GM12878 (cell line): ENCODE measurements at regions not wholly inside any gene's neighbourhood (a gene's known extent, or its start where the extent isn't known, plus 50 kb on each side); places are given as distances from the start of the nearest gene placed in this dataset.

Experiments
- ATAC-seq: fragments of 200-7000 bp; cut with Tn5 transposase; 3 replicates; pipeline ENCODE4 v1.9.1; 2020; ENCODE audit warnings: mild to moderate bottlenecking, moderate library complexity
- BruUV-seq: library from RNA; stranded (reverse); fragments of 400-500 nt; replicated peaks from 2 replicates; lab custom pipeline; 2021; lab: Mats Ljungman, UMichigan
- CTCF ChIA-PET: fragments of 300-600 bp; sonication (Branson Sonifier 250); formaldehyde crosslinking; extraction: SDS; loops from one replicate; lab custom pipeline; 2021; ENCODE audit warnings: inconsistent platforms; lab: Yijun Ruan, JAX
- POLR2A ChIA-PET: fragments of 350-600 bp; formaldehyde crosslinking; extraction: SDS; loops from one replicate; lab custom pipeline; 2021; ENCODE audit warnings: inconsistent platforms; lab: Charles Lee
- RAD21 ChIA-PET: fragments of 300-600 bp; sonication (Branson Sonifier 250); formaldehyde crosslinking; loops from one replicate; lab custom pipeline; 2023; ENCODE audit warnings: antibody characterized with exemption; ENCODE audit not compliant: unreplicated experiment; lab: Charles Lee
- SMC1A ChIA-PET: fragments of 300-600 bp; sonication (Branson Sonifier 250); formaldehyde crosslinking; loops from one replicate; lab custom pipeline; 2023; ENCODE audit not compliant: unreplicated experiment, uncharacterized antibody; lab: Charles Lee
- DNase-seq: peaks from one replicate; pipeline ENCODE4 v3.0.0-alpha.2; 2011; ENCODE audit warnings: low read depth, low spot score
- FAIRE-seq: peaks from 3 replicates; lab custom pipeline; 2011; peaks lifted over from hg19 to GRCh38; lab: Jason Lieb, UNC
- H2AFZ ChIP-seq: 2 replicates; pipeline ENCODE4 v1.6.0; 2011; ENCODE audit warnings: low read depth, low read length, control low read depth; ENCODE audit not compliant: control insufficient read depth
- H3K27ac ChIP-seq: 2 replicates; pipeline ENCODE4 v1.5.1; 2011; ENCODE audit warnings: control low read depth; ENCODE audit not compliant: control insufficient read depth, insufficient read depth
- H3K27me3 ChIP-seq, 2 experiments: replicated peaks in 1 of 2; 2 replicates each; pipeline versions ENCODE4 v1.6.0 to v1.6.1; 2011; ENCODE audit warnings: low read length in 1 of 2; ENCODE audit not compliant: control insufficient read depth in 2 of 2, insufficient read depth in 2 of 2
- H3K36me3 ChIP-seq, 2 experiments: 2 replicates each; pipeline ENCODE4 v1.5.1; 2011; ENCODE audit warnings: low read length in 1 of 2; ENCODE audit not compliant: control insufficient read depth in 2 of 2, insufficient read depth in 2 of 2
- H3K4me1 ChIP-seq: 2 replicates; pipeline ENCODE4 v1.6.1; 2011; ENCODE audit warnings: mild to moderate bottlenecking, low read length, moderate library complexity, mixed read lengths; ENCODE audit not compliant: control insufficient read depth, insufficient read depth
- H3K4me2 ChIP-seq: 2 replicates; pipeline ENCODE4 v1.6.0; 2011; ENCODE audit warnings: control low read depth; ENCODE audit not compliant: control insufficient read depth, insufficient read depth
- H3K4me3 ChIP-seq: fragments of 200-600 bp; sonication (generic); 2 replicates; pipeline ENCODE4 v1.5.1; 2016
- H3K79me2 ChIP-seq: 2 replicates; pipeline ENCODE4 v1.6.0; 2011; ENCODE audit warnings: low read length; ENCODE audit not compliant: control insufficient read depth, insufficient read depth
- H3K9ac ChIP-seq: 2 replicates; pipeline ENCODE4 v1.8.0; 2011; ENCODE audit warnings: low read length, control low read depth, mixed read lengths; ENCODE audit not compliant: control insufficient read depth, insufficient read depth
- H3K9me3 ChIP-seq: replicated peaks from 3 replicates; pipeline ENCODE4 v1.5.1; 2011; ENCODE audit warnings: mild to moderate bottlenecking, low read length; ENCODE audit not compliant: control insufficient read depth, insufficient read depth
- H4K20me1 ChIP-seq: 2 replicates; pipeline ENCODE4 v1.6.0; 2011; ENCODE audit not compliant: control insufficient read depth, insufficient read depth
- BRCA1 ChIP-seq: IDR thresholded peaks from 2 replicates; pipeline ENCODE4 v1.6.1; 2011; ENCODE audit warnings: low read depth, low read length, improper control_type of control experiment
- CBFB ChIP-seq: IDR thresholded peaks from 2 replicates; pipeline ENCODE4 v1.6.1; 2016; ENCODE audit warnings: antibody characterized with exemption, low read depth
- CBX3 ChIP-seq: fragments of 200-600 bp; sonication (generic); IDR thresholded peaks from 2 replicates; pipeline ENCODE4 v1.6.1; 2016; ENCODE audit warnings: low read depth, borderline replicate concordance
- ETV6 ChIP-seq, 2 experiments: fragments of 450-650 bp in 1 of 2; IDR thresholded peaks in 1 of 2; conservative IDR thresholded peaks in 1 of 2; 2 replicates each; pipeline ENCODE4 v1.6.1; 2014; ENCODE audit warnings: antibody characterized with exemption in 1 of 2, borderline replicate concordance in 1 of 2, low read depth in 1 of 2, mild to moderate bottlenecking in 1 of 2, moderate library complexity in 1 of 2
- KLF5 ChIP-seq: fragments of 450-650 bp; IDR thresholded peaks from 2 replicates; pipeline ENCODE4 v1.6.1; 2014; ENCODE audit warnings: mild to moderate bottlenecking; ENCODE audit not compliant: partially characterized antibody
- PRDM15 ChIP-seq: fragments of 450-650 bp; formaldehyde crosslinking; IDR thresholded peaks from 2 replicates; pipeline ENCODE4 v1.4.0; 2020; ENCODE audit warnings: mild to moderate bottlenecking, moderate library complexity
- RBBP5 ChIP-seq: fragments of 200-600 bp; sonication (generic); conservative IDR thresholded peaks from 2 replicates; pipeline ENCODE4 v1.6.1; 2016
- RELA ChIP-seq: fragments of 450-650 bp; IDR thresholded peaks from 2 replicates; pipeline ENCODE4 v1.8.0; 2014; ENCODE audit warnings: borderline replicate concordance; ENCODE audit not compliant: partially characterized antibody
- REST ChIP-seq: IDR thresholded peaks from 2 replicates; pipeline ENCODE4 v1.6.1; 2012; ENCODE audit warnings: mild to moderate bottlenecking, low read depth, low read length
- SKIL ChIP-seq: fragments of 450-650 bp; IDR thresholded peaks from 2 replicates; pipeline ENCODE4 v1.6.1; 2017; ENCODE audit warnings: mild to moderate bottlenecking, low read depth, inconsistent platforms; ENCODE audit not compliant: poor library complexity, severe bottlenecking
- SPI1 ChIP-seq: IDR thresholded peaks from 2 replicates; pipeline ENCODE4 v1.6.1; 2011; ENCODE audit warnings: low read depth, mild to moderate bottlenecking, low read length, moderate library complexity, borderline replicate concordance; ENCODE audit not compliant: insufficient read depth
- ZBTB33 ChIP-seq: fragments of 450-650 bp; IDR thresholded peaks from 2 replicates; pipeline ENCODE4 v1.6.1; 2017; ENCODE audit warnings: mild to moderate bottlenecking
- ZNF207 ChIP-seq: fragments of 450-650 bp; IDR thresholded peaks from 2 replicates; pipeline ENCODE4 v1.6.1; 2014; ENCODE audit warnings: antibody characterized with exemption, mild to moderate bottlenecking, borderline replicate concordance
- WGBS: methylation state at CpG from one replicate; pipeline ENCODE4 v1.1.6; 2016; ENCODE audit warnings: low lambda C conversion rate; ENCODE audit not compliant: insufficient replicate concordance, insufficient coverage; ENCODE audit errors: missing lambda C conversion rate; 5-methylcytosine and 5-hydroxymethylcytosine counted together
- in situ Hi-C: fragments of 300-500 bp; cut with MboI; formaldehyde crosslinking; loops from 9 replicates; pipeline ENCODE4 v1.14.3; 2018; ENCODE audit warnings: mixed read lengths
- intact Hi-C: fragments of 100-400 bp; cut with micrococcal nuclease; formaldehyde crosslinking; loops from one replicate; pipeline ENCODE4 v1.14.2; 2022; ENCODE audit not compliant: unreplicated experiment

GRCh38 chr11:24084956-24085355, 411.9 kb upstream of the LUZP2 start:
- BruUV-seq: no TSS peak

More at GRCh38 chr11:24084956-24085355, 411.9 kb upstream of the LUZP2 start:
- no peak overlapping the region for H3K27ac ChIP-seq
- FAIRE-seq (no peak), DNase-seq (no peak), ATAC-seq (no peak)
- H3K27me3 ChIP-seq: no peaks in the 10 kb centered on the region
- H3K36me3 ChIP-seq: no peaks in the 10 kb centered on the region
- TF ChIP-seq KLF5 (no peak), SPI1 (no peak), CBX3 (no peak), PRDM15 (CRISPR knock-in tag) (no peak), CBFB (no peak), ZNF207 (no peak), BRCA1 (no peak), RBBP5 (no peak), ETV6 (conservative IDR thresholded peaks at IDR 0.05 in 1 of 2, IDR thresholded peaks at IDR 0.05 in 1 of 2; ENCODE audit: borderline replicate concordance in 1 of 2, low read depth in 1 of 2) (no peak), REST (no peak), RELA (no peak), SKIL (no peak), ZBTB33 (no peak)
- H4K20me1 ChIP-seq: no peaks in the 10 kb centered on the region
- no peaks in the 10 kb centered on the region for H3K4me1 ChIP-seq
- SMC1A ChIA-PET: no interaction called here
- H3K9me3 ChIP-seq: no peaks in the 10 kb centered on the region
- no peak overlapping the region for H3K9ac ChIP-seq
- H3K79me2 ChIP-seq: no peaks in the 10 kb centered on the region
- intact Hi-C loops (no loop called here), in situ Hi-C loops (no loop called here)
- POLR2A ChIA-PET: no interaction called here
- WGBS: 6% methylated on average over 1 of the region's 1 CpG
- H2AFZ ChIP-seq: no peak overlapping the region
- no peak overlapping the region for H3K4me3 ChIP-seq
- RAD21 ChIA-PET: no interaction called here
- CTCF ChIA-PET: no interaction called here
- H3K4me2 ChIP-seq: no peak overlapping the region
